ENCODE measurements at regions not wholly inside any gene's neighbourhood (a gene's known extent, or its start where the extent isn't known, plus 50 kb on each side); places are given as distances from the start of the nearest gene placed in this dataset.

DNA sequence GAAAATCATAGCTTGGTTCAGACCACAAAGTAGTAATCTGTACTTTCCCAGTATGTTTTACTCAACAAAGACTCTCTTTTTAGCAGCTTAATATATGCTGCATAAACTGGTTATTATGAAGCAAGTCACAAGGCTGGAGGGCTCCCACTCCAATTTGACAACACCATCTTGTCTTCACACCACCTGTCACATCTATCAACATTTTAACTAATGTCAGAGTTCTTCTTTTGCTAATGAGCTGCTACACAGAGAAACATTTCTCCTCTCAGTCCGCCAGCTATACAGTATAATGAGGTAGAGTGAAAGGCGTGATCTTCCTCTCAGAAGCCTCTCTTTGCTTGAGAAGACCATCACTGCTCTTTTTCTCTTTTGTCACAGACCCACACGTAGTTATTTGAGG is 230.1 kb downstream of the BARHL2 start:
- DNase-seq = no peak

DNA sequence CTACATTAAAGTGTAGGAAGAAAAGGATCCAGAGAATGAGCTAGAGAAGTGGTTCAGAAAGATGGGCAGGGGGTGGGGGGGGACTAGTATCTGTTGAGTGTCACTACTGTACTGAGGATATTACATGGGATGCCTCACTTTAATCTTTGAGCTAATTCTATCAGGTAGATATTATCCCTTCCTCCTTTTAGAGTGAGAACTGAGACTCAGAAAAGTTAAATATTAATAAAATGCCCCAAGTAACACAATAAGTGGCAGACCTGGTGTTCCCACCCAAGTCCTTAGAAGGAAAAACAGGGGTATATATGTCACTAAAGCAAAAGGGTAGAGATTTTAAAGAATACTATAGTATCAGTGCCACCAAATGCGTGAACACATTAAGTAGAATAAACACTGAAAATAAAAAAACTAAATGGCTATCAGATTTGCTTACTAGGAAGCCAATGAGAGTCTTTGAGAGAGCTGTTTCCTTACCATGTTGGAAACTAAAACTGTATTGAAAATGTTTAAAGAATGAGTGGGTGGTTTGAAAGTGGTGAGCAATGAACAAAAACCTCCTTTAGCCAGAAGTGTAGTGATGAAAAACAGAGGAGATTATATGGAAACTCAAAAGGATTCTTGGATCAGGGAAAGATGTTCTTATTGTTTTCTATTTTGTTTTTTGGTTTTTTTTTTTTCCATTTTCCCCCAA is 230.8 kb downstream of the BARHL2 start:
- no peak for DNase-seq

DNA sequence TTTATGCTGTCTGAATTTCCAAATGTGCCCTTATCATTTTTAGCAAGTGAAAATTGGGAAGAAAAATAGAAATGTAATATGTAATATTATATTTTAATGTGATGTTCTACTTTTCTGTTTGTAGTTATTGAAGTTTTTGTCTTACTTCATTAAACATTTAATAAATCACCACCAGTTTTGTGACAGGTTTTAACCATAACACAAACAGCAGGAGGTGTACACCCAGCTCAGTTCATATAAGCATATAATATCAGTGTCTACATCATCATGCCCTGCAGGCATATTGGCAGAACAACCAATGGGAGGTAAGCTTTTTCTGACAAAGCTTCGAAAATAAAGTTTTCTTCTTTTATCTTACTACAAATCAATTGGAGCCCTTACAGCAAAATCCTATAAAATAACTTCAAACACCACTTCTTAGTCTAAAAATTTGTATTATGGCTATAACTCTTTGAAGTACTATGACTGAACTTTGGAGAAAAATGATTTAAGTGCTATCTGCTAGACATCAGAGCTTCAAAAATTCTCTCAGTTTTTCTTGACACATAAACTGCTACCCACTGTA is 236.7 kb downstream of the BARHL2 start:
- DNase-seq = no peak

DNA sequence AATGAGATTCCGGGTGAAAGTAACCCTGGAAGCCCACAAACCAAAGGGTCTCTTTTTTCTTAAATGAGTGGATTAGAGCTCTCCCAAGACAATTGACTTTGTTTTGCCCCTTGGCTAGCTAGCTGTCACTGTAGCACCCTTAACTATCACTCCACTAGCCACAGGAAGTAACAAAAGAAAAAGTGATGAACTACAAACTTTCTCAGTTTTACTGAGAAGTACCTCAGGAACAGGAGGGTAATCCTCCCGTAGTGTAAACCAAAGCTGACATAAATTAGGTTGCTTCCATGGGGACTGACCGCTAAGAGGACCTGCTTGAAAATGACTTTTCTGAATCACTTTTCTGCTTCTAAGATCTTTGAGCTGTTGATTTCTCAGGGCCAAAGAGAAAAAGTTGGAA is 240.1 kb downstream of the BARHL2 start:
- DNase-seq = no peak

DNA sequence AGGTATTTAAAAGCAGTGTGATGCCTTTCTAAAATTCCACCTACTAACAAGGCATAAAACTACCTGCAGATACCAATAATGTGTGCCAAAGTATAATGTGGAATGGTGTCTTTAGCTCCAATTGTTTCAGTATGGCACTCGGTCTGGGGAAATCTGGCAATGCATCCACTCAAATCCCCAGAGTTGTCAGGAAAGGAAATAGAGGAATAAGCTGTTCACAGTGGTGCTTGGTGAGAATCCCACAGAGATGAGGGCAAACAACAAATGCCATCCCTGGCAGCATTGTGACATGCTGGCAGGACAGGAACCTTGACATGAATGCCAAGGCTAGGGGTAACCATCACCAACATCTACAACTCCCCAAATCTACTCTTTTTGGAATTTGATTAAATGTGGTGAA is 240.7 kb downstream of the BARHL2 start:
- DNase-seq = no peak

DNA sequence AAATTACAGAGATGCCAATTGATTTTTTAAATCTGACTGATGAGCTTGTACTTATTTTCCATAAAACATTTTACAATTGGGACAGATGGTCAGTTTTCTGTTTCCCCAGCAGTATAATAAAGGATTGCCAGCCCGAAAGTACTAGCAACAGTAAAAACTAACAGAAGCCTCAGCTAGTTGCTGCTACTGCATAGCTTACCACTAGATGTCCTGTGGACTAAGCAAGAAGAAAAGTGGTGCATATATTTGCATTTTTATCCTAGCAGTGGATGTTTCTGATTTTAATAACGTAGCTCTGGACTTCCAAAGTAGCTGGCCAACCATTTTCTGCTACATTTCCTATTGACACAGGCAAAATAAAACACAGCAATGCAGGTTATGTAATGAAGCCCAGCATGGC is 241.5 kb downstream of the BARHL2 start:
- peak; percentile 2 for DNase-seq

DNA sequence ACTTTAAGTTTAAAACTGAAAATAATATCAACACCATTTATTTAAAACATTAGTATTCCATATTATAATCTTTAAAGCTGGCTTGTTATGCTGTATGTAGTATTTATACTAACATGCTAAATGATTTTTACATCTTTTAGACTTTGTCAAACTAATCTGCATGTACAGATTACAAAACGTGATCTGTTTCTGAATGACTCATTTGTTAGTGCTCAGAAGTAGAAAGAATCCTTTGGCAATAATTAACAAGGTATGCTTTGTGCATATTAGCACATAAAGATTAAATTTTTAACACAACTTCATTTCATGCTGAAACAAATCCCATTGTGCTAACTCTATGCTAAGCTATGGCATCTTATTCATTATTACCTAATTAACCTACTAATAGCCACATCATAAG is 242.4 kb downstream of the BARHL2 start:
- no peak for DNase-seq

DNA sequence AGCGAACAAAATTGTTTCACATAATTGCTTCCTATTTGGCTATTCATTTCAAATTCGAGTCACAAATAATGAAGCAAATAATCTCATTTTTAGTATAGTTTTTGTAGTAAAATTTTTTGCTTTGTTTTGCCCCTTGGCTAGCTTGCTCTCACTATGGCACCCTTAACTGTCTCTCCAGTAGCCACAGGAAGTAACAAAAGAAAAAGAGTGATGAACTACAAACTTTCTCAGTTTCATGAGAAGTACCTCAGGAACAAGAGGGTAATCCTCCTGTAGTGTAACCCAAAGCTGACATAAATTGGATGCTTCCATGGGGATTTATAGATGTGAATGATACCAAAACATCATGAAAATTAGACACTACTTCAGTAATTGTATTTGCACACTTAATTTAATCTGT is 242.9 kb downstream of the BARHL2 start:
- DNase-seq = no peak

DNA sequence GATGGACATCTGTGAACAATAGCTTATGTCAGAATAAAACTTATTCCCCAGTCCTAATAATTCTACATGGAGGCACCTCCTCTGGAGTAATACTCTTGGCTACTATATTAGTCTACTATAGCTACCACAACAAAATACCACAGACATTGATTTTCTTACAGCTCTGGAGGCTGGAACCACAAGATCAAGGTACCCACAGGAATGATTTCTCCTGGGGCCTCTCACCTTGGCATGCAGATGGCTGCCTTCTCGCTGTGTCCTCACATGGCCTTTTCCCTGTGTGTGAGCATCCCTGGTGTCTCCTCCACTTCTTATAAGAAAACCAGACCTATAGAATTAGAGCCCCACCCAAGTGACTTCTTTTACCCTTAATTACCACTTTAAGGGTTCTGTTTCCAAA is 244.3 kb downstream of the BARHL2 start:
- no peak for DNase-seq

DNA sequence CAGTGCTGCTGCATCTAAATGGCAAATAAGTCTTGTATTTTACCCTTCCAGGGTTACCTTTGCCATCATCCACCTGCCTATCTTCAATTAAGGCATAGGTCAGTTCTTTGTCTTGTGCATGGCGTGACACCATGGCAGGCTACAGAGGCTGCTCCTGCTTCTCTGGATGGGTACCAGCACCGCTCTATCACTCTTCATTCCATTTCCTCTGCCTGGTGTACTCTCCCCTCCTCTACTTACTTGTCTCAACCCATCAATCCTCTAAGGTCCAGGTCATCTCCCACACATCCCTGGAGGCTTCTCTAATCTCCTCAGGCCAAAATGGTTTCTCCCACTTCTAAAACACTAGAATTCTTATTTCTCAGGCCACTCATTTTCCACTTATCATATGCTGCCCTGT is 257.5 kb downstream of the BARHL2 start:
- DNase-seq = no peak

DNA sequence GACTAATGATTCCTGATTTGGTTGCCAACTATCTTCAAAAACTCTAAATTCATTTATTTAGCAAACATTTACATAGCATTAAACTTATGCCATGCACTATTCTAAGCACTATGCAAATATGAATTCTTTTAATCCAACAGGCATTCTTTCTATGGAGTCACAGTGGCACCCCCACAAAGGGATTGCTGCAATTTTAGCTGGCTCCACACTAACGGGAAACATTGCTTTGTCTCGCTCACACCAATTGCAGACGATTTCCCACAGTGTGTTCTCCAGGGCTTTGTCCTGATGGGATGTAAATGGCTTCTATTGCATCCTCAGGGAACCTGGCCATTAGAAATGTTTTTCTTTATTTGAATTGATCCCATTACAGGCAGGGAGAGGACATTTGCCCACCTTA is 259.1 kb downstream of the BARHL2 start:
- no peak for DNase-seq

DNA sequence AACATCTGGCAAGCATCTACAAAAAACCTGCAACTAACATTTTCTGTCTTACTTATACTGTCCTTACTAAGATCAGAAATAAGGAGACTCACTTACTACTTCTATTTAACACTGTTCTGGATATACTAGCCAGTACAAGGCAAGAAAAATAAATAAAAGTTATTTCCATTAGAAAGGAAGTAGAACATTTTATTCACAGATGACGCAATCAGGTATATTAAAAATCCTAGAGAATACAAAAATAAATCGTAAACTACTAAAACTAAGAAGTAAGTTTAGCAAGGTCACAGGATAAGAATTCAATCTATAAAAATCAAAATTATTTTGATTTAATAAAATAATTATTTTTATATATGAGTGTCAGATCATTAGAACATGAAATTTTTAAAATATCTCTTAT is 264.6 kb downstream of the BARHL2 start:
- DNase-seq = no peak

DNA sequence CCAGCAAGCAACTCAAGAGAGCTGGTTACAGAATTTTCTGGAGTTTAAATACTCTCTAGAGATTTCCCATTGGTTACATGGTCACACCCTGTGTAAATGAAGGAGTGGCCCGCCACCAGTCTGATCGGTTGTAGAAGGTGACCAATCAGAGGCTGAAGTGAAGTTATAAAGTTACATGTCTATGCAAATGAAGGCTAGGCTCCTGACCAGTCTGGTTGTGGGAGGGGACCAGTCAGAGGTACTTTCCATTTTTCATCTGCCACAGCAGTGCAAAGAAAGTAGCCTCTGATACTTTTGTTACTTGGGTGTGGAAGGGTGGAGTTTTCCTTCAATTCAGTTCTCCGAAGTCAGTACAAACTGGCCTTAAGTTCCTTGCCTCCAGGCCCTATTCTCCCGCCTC is 273.7 kb downstream of the BARHL2 start:
- no peak for DNase-seq

DNA sequence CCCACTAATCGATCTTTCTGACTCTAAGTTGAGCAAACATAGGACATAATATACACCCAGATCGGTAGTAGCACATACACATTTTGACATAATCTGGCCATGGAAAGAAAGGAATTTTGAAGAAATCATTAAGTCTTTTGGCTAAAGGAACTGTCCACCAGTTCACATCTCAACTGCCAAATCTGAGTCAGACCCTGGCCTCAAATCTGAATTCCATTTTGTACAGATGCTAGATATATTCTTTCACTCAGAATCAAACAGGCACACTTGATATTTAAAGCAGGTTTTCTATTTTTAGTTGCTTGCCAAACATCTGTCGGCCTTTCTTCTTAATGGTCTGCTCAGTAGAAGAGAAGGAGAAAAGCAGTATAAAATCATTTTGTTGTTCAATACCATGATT is 281.8 kb downstream of the BARHL2 start:
- no peak for DNase-seq

DNA sequence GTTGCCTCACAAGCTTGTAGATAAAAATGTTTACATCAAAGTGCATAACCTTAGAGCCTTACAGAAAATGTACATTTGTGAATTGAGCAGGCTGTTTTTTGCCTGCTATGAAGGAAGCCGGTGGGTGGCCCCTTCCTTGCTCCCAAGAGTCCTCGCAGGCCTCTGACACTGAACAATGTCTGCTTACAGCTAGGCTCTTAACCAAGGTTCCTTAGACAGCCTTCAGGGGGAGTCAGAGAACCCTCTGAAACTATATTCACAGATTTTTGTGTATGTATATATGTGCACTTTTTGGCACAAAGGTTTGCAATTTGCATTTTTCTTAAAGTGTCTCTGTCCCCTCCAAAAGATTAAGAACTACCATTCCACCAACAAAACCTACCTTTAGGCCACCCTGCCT is 282.6 kb downstream of the BARHL2 start:
- no peak for DNase-seq

DNA sequence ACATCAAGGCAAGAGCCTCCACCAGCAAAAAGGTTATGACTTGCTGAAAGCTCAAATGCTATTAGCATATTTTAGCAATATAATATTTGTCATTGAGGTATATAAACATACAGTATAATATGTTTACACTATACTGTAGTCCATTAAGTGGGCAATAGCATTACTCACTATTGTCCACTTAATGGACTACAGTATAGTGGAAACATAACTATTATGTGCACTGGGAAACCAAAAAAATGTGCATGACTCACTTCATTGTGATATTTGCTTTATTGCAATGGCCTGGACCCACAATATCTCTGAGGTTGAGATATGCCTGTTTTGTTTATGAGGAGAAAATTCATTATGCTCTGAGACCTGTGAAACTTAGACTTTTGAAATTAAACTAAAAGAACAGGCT is 300.0 kb downstream of the BARHL2 start:
- DNase-seq = no peak

DNA sequence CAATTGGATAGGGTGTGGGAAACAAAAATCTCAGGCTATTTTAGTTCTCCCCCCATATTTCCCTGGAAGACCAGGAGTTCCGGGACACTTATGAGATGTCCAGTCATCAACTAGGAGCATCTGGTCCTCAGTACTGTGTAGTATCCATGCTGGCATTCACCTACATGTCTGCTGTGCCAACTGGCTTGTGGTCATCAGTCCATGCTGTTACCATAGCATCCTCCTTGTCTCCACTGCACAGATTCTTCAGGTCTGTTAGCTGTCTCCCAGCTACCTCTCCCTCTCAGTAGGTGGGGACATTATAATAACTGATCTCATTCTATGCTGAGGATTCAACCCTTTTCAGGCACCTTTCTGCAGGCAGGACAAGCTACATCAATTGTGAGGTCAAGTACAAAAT is 302.9 kb downstream of the BARHL2 start:
- DNase-seq = no peak

DNA sequence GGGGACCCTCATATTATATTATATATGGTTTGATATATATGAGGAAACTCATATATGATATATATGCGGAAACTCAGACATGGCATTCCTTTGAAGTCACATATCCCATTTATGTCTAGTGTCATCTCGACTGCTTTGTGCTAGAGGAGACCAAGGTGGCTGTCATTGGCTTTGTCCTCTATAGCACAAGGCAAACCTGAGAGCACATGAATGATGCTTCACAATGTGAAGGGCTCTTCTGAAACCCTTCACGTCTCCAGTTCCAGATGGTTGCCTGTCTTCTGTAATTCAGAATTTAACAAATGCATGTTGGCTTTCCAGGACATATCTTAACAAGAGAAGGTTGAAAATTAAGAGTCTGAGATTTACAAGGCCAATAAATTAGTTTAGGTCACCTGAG is 303.6 kb downstream of the BARHL2 start:
- DNase-seq = no peak

DNA sequence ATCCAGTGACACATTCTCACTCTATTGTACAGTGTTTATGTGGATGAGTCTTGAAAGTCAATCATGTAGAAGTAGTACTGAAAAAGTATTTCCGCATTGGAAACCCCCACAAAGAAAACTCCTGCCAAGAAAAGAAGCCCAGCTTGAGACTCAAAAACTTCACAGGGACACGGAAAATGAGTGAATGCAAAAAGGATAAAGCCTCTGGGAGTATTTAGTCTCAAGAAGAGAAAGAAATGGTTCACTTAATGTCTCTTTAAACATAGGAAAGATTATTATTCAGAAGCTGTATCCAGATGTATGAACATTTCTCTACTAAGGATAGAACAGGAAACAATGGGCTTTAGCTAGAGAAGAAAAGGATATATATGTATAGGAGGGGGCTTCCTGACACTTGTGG is 304.5 kb downstream of the BARHL2 start:
- no peak for DNase-seq

DNA sequence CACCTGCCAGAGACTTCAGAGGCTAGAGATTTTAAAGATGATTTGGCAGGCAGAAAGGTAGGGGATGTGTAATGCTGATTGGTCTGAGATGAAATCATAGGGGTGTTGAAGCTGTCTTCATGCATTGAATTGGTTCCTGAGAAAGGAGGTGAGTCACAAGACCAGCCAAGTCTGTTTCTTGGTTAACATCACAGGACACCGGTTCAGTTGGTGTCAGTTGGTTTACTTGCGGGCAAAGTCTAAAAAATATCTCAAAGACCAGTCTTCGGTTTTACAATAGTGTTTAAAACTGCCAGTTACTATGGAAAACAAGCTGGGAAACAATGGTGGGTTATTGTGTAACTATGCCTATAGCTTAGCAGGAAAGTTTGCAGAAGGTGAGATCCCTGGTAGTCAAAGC is 305.9 kb downstream of the BARHL2 start:
- no peak for DNase-seq

DNA sequence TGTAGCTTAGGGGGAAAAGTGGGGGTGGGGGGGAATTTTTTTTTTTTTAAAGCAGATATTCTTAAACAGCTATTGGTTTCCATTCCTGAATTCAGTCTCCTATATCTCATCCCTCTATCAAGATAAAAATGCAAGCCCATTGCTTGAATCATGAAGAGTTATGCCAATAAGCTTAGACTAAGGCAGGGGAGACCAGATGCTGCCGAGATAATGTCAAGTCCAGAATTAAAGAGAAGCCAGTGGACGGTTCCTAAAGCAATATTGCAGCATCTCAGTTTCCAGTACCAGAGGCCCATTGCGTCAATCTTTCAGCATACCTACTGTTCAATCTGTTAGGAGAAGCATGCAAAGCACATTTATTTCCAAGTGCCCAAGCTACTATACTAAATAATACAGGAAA is 309.4 kb downstream of the BARHL2 start:
- DNase-seq = no peak

DNA sequence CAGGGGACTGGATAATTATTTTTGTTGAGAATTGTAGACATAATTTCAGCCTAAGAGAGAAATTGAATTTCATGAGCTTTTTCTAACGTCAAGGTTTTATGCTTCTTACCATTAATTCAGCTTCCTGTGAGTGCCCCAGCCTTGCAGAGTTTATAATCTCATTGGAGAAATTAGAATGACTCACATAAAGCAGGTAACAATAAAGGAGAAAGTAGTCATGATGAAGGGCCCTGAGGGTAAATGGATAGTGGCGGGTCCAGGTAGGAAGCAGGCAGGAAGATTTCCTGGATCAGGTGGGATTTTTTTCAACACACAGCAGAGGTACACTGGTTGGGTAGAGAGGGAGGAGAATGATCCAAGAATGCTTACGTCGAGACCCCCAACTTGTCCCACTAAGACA is 311.4 kb downstream of the BARHL2 start:
- DNase-seq = no peak

DNA sequence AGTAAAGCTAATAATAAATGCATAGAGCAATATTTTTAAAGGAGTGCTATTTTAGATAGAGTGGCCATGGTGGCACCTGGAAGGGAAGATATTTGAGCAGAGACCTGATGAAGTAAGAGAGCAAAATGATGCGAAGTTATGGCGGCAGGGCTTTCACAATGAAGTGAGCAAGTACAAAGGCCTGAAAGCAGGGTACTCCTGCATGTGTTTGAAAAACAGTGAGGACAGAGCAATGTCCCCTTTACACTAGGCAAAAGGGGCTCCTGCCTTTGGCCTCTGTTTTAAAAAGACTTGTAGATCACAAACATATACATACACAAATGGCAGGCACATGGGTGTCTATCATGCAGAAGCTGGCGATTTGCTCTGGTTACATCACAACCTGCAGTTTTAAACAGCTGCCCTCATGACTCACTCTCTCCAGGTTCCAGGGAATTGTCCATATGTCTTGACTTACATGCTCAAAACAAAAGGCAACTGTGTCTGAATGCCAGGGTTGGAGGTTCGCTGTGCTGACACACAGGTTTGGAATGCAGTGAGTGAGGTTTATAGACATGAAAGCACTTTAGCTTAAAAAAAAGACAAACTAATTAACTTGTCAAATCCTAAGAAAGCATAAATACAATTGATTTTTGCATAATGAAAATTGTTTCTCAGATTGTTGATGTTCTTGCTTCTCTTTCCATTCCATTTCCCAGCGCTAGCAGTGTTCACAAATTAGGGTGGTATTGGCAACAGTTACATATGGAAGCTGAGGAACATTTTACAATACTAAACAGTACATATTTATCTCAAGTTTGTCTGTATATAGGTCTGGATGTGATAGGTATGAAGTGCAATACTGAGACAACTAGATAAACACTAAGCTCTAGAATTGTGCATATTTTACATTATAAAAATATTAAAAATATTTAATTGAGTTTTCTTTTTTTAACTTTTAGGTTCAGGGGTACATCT is 313.9 kb downstream of the BARHL2 start:
- DNase-seq = peak; percentile 84

DNA sequence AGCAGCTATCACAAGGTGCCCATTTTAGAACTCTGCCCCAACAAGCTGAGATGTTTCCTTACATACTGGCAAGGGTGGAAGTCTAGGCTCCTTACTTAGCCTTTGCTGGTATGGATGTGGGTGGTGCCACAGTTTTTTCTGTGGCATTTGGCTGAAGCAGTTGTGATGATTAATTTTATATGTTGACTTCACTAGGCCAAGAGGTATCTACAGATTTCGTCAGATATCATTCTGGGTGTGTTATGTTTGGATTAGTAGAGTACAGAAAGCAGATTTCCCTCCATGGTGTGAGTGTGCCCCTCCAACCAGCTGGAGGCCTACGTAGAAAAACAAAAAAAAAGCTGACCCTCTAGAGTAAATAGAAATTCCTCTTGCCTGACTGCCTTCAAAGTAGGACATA is 317.0 kb downstream of the BARHL2 start:
- DNase-seq = no peak

All from HCEC 1CT (cell line).